Activated CD4-positive, alpha-beta T cell treated with anti-CD3 and anti-CD28 coated beads, Interleukin-2, amount 50 U/mL, for 48 hours (primary cell): ENCODE measurements at regions not wholly inside any gene's neighbourhood (a gene's known extent, or its start where the extent isn't known, plus 50 kb on each side); places are given as distances from the start of the nearest gene placed in this dataset.
"Not testable (repeated sequence)": the region's sequence is repeated elsewhere in the genome, so short reads cannot be mapped to it uniquely, and the experiment has no call there.

Source experiments
- DNase-seq, 2 experiments: peaks; one replicate each; pipeline ENCODE4 v3.0.0-alpha.2; 2020

- no peak for DNase-seq
Measured at GRCh38 chrX:106220177-106220576, 52.1 kb downstream of the PWWP3B start.

GRCh38 chrX:106243376-106243775 lies 75.3 kb downstream of the PWWP3B start:
- DNase-seq = no peak

GRCh38 chrX:106246511-106246910 lies 78.4 kb downstream of the PWWP3B start:
- no peak for DNase-seq

- no peak for DNase-seq
Measured at GRCh38 chrX:106247162-106247561, 79.1 kb downstream of the PWWP3B start.

- DNase-seq = no peak
Measured at GRCh38 chrX:106249706-106250379, 81.7 kb downstream of the PWWP3B start.

GRCh38 chrX:106263817-106264216 lies 95.7 kb downstream of the PWWP3B start:
- no peak for DNase-seq

- not testable (repeated sequence) for DNase-seq
Measured at GRCh38 chrX:106273947-106274587, 106.0 kb downstream of the PWWP3B start.

- not testable (repeated sequence) for DNase-seq
Measured at GRCh38 chrX:106275172-106275571, 107.1 kb downstream of the PWWP3B start.

- no peak for DNase-seq
Measured at GRCh38 chrX:106278951-106279350, 110.8 kb downstream of the PWWP3B start.

- DNase-seq = no peak
Measured at GRCh38 chrX:106281383-106281782, 113.3 kb downstream of the PWWP3B start.

- no peak for DNase-seq
Measured at GRCh38 chrX:106283841-106284240, 115.7 kb downstream of the PWWP3B start.

GRCh38 chrX:106284431-106285025 lies 116.4 kb downstream of the PWWP3B start:
- no peak for DNase-seq

GRCh38 chrX:106286053-106286650 lies 118.0 kb downstream of the PWWP3B start:
- no peak for DNase-seq

- DNase-seq = not testable (repeated sequence)
Measured at GRCh38 chrX:106290778-106291177, 122.7 kb downstream of the PWWP3B start.

- DNase-seq = not testable (repeated sequence)
Measured at GRCh38 chrX:106291779-106292390, 123.8 kb downstream of the PWWP3B start.

GRCh38 chrX:106300239-106300638 lies 132.1 kb downstream of the PWWP3B start:
- no peak for DNase-seq

GRCh38 chrX:106300656-106301055 lies 132.6 kb downstream of the PWWP3B start:
- no peak for DNase-seq

- DNase-seq = no peak
Measured at GRCh38 chrX:106302304-106302703, 134.2 kb downstream of the PWWP3B start.

GRCh38 chrX:106306391-106306947 lies 138.4 kb downstream of the PWWP3B start:
- no peak for DNase-seq

GRCh38 chrX:106323357-106323756 lies 155.3 kb downstream of the PWWP3B start:
- DNase-seq = no peak

GRCh38 chrX:106331606-106332005 lies 163.5 kb downstream of the PWWP3B start:
- DNase-seq = no peak

- no peak for DNase-seq
Measured at GRCh38 chrX:106341823-106342222, 173.7 kb downstream of the PWWP3B start.

- no peak for DNase-seq
Measured at GRCh38 chrX:106356580-106356979, 188.5 kb downstream of the PWWP3B start.
